GM12878 (cell line): ENCODE measurements at regions not wholly inside any gene's neighbourhood (a gene's known extent, or its start where the extent isn't known, plus 50 kb on each side); places are given as distances from the start of the nearest gene placed in this dataset.

Experiments used
- ATAC-seq: fragments of 200-7000 bp; cut with Tn5 transposase; 3 replicates; pipeline ENCODE4 v1.9.1; 2020; ENCODE audit warnings: mild to moderate bottlenecking, moderate library complexity
- BruUV-seq: library from RNA; stranded (reverse); fragments of 400-500 nt; replicated peaks from 2 replicates; lab custom pipeline; 2021; lab: Mats Ljungman, UMichigan
- CTCF ChIA-PET: fragments of 300-600 bp; sonication (Branson Sonifier 250); formaldehyde crosslinking; extraction: SDS; loops from one replicate; lab custom pipeline; 2021; ENCODE audit warnings: inconsistent platforms; lab: Yijun Ruan, JAX
- POLR2A ChIA-PET: fragments of 350-600 bp; formaldehyde crosslinking; extraction: SDS; loops from one replicate; lab custom pipeline; 2021; ENCODE audit warnings: inconsistent platforms; lab: Charles Lee
- RAD21 ChIA-PET: fragments of 300-600 bp; sonication (Branson Sonifier 250); formaldehyde crosslinking; loops from one replicate; lab custom pipeline; 2023; ENCODE audit warnings: antibody characterized with exemption; ENCODE audit not compliant: unreplicated experiment; lab: Charles Lee
- SMC1A ChIA-PET: fragments of 300-600 bp; sonication (Branson Sonifier 250); formaldehyde crosslinking; loops from one replicate; lab custom pipeline; 2023; ENCODE audit not compliant: unreplicated experiment, uncharacterized antibody; lab: Charles Lee
- DNase-seq: peaks from one replicate; pipeline ENCODE4 v3.0.0-alpha.2; 2011; ENCODE audit warnings: low read depth, low spot score
- FAIRE-seq: peaks from 3 replicates; lab custom pipeline; 2011; peaks lifted over from hg19 to GRCh38; lab: Jason Lieb, UNC
- H2AFZ ChIP-seq: 2 replicates; pipeline ENCODE4 v1.6.0; 2011; ENCODE audit warnings: low read depth, low read length, control low read depth; ENCODE audit not compliant: control insufficient read depth
- H3K27ac ChIP-seq: 2 replicates; pipeline ENCODE4 v1.5.1; 2011; ENCODE audit warnings: control low read depth; ENCODE audit not compliant: control insufficient read depth, insufficient read depth
- H3K27me3 ChIP-seq, 2 experiments: replicated peaks in 1 of 2; 2 replicates each; pipeline versions ENCODE4 v1.6.0 to v1.6.1; 2011; ENCODE audit warnings: low read length in 1 of 2; ENCODE audit not compliant: control insufficient read depth in 2 of 2, insufficient read depth in 2 of 2
- H3K36me3 ChIP-seq, 2 experiments: 2 replicates each; pipeline ENCODE4 v1.5.1; 2011; ENCODE audit warnings: low read length in 1 of 2; ENCODE audit not compliant: control insufficient read depth in 2 of 2, insufficient read depth in 2 of 2
- H3K4me1 ChIP-seq: 2 replicates; pipeline ENCODE4 v1.6.1; 2011; ENCODE audit warnings: mild to moderate bottlenecking, low read length, moderate library complexity, mixed read lengths; ENCODE audit not compliant: control insufficient read depth, insufficient read depth
- H3K4me2 ChIP-seq: 2 replicates; pipeline ENCODE4 v1.6.0; 2011; ENCODE audit warnings: control low read depth; ENCODE audit not compliant: control insufficient read depth, insufficient read depth
- H3K4me3 ChIP-seq: fragments of 200-600 bp; sonication (generic); 2 replicates; pipeline ENCODE4 v1.5.1; 2016
- H3K79me2 ChIP-seq: 2 replicates; pipeline ENCODE4 v1.6.0; 2011; ENCODE audit warnings: low read length; ENCODE audit not compliant: control insufficient read depth, insufficient read depth
- H3K9ac ChIP-seq: 2 replicates; pipeline ENCODE4 v1.8.0; 2011; ENCODE audit warnings: low read length, control low read depth, mixed read lengths; ENCODE audit not compliant: control insufficient read depth, insufficient read depth
- H3K9me3 ChIP-seq: replicated peaks from 3 replicates; pipeline ENCODE4 v1.5.1; 2011; ENCODE audit warnings: mild to moderate bottlenecking, low read length; ENCODE audit not compliant: control insufficient read depth, insufficient read depth
- H4K20me1 ChIP-seq: 2 replicates; pipeline ENCODE4 v1.6.0; 2011; ENCODE audit not compliant: control insufficient read depth, insufficient read depth
- BACH1 ChIP-seq: fragments of 450-650 bp; IDR thresholded peaks from 2 replicates; pipeline ENCODE4 v1.6.1; 2017; ENCODE audit warnings: mild to moderate bottlenecking, borderline replicate concordance
- CHD1 ChIP-seq: IDR thresholded peaks from 2 replicates; pipeline ENCODE4 v1.6.1; 2012; ENCODE audit warnings: low read depth, low read length, improper control_type of control experiment
- E4F1 ChIP-seq: fragments of 450-650 bp; IDR thresholded peaks from 2 replicates; pipeline ENCODE4 v1.6.1; 2018; ENCODE audit warnings: borderline replicate concordance, mild to moderate bottlenecking; ENCODE audit not compliant: partially characterized antibody
- ETV6 ChIP-seq, 2 experiments: fragments of 450-650 bp in 1 of 2; IDR thresholded peaks in 1 of 2; conservative IDR thresholded peaks in 1 of 2; 2 replicates each; pipeline ENCODE4 v1.6.1; 2014; ENCODE audit warnings: antibody characterized with exemption in 1 of 2, borderline replicate concordance in 1 of 2, low read depth in 1 of 2, mild to moderate bottlenecking in 1 of 2, moderate library complexity in 1 of 2
- NBN ChIP-seq: fragments of 450-650 bp; IDR thresholded peaks from 2 replicates; pipeline ENCODE4 v1.6.1; 2016
- YBX1 ChIP-seq: fragments of 450-650 bp; IDR thresholded peaks from 2 replicates; pipeline ENCODE4 v1.6.1; 2016; ENCODE audit warnings: antibody characterized with exemption
- WGBS: methylation state at CpG from one replicate; pipeline ENCODE4 v1.1.6; 2016; ENCODE audit warnings: low lambda C conversion rate; ENCODE audit not compliant: insufficient replicate concordance, insufficient coverage; ENCODE audit errors: missing lambda C conversion rate; 5-methylcytosine and 5-hydroxymethylcytosine counted together
- in situ Hi-C: fragments of 300-500 bp; cut with MboI; formaldehyde crosslinking; loops from 9 replicates; pipeline ENCODE4 v1.14.3; 2018; ENCODE audit warnings: mixed read lengths
- intact Hi-C: fragments of 100-400 bp; cut with micrococcal nuclease; formaldehyde crosslinking; loops from one replicate; pipeline ENCODE4 v1.14.2; 2022; ENCODE audit not compliant: unreplicated experiment

GRCh38 chr4:36556984-36557383 lies 275.6 kb downstream of the DTHD1 start:
- RAD21 ChIA-PET: no interaction called here
- H3K4me1 ChIP-seq: no peaks in the 10 kb centered on the region; the same call in 1 of the 2 replicates
- in situ Hi-C loops: no loop called here
- H3K27me3 ChIP-seq: no peaks in the 10 kb centered on the region
- TF ChIP-seq E4F1: no peak
- no peak for TF ChIP-seq YBX1
- TF ChIP-seq NBN: no peak
- no peak for TF ChIP-seq CHD1
- TF ChIP-seq, all 136 proteins: peak for 0
- Histone ChIP-seq H3K4me2 (no peak overlapping the region), H2AFZ (no peak overlapping the region), H3K4me3 (no peak overlapping the region), H3K36me3 (no peaks in the 10 kb centered on the region), H3K79me2 (no peaks in the 10 kb centered on the region), H4K20me1 (no peaks in the 10 kb centered on the region), H3K27ac (no peak overlapping the region), H3K9ac (no peak overlapping the region), H3K9me3 (no peaks in the 10 kb centered on the region; the same call in 2 of the 3 replicates)
- no peak for DNase-seq
- intact Hi-C loops: loop anchor here (10.0 kb wide), 1 partner anchor 838 kb away; no protein-coding TSS in a partner anchor
- ChIA-PET CTCF (no interaction called here), POLR2A (no interaction called here), SMC1A (interaction anchor here (1.0 kb wide), 1 partner anchor 46 kb away, joined by 3 read pairs; no protein-coding TSS in a partner anchor)
- no TSS peak for BruUV-seq
- no peak for FAIRE-seq
- no peak for ATAC-seq

DNA sequence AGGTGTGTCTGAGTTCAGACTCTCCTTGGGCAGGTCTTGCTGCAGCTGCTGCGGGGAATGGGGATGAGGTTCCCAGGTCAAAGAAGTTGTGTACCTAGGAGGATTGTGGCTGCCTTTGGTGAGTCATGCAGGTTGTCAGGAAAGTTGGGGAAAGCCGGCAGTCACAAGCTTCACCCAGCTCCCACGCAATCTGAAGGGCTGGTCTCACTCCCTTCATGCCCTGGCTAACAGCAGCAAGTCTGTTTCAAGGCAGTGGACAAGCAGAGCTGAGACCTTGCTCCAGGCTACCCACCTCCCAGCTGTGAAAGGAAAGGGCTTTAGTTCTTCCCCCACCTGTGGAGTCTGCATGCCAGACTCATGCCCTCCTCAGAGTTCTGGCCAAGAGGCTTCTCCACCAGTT lies 287.2 kb downstream of the DTHD1 start:
- ChIA-PET SMC1A (interaction anchor here (1.5 to 3.1 kb wide), 2 partner anchors 9 to 18 kb away, joined by 3 to 21 read pairs; no protein-coding TSS in a partner anchor), RAD21 (interaction anchor here (0.9 to 1.8 kb wide), 2 partner anchors 17 to 21 kb away, joined by 3 read pairs; no protein-coding TSS in a partner anchor), POLR2A (no interaction called here), CTCF (interaction anchor here (1.6 kb wide), 1 partner anchor 17 kb away, joined by 4 read pairs; no protein-coding TSS in a partner anchor)
- Histone ChIP-seq H2AFZ (no peak overlapping the region; the same call in 1 of the 2 replicates), H3K4me3 (no peak overlapping the region), H3K9ac (no peak overlapping the region), H3K36me3 (no peaks in the 10 kb centered on the region), H3K4me2 (no peak overlapping the region), H4K20me1 (no peaks in the 10 kb centered on the region), H3K27me3 (no peaks in the 10 kb centered on the region), H3K27ac (no peak overlapping the region), H3K4me1 (no peaks in the 10 kb centered on the region), H3K9me3 (peaks cover 1% of the 10 kb centered on the region; the same call in 2 of the 3 replicates), H3K79me2 (no peaks in the 10 kb centered on the region)
- WGBS: 33% methylated on average over 3 of the region's 3 CpGs
- ATAC-seq: no peak
- no TSS peak for BruUV-seq
- in situ Hi-C loops: no loop called here
- no peak for FAIRE-seq
- no peak for TF ChIP-seq BACH1
- no peak for TF ChIP-seq ETV6 (conservative IDR thresholded peaks at IDR 0.05 in 1 of 2, IDR thresholded peaks at IDR 0.05 in 1 of 2; ENCODE audit: borderline replicate concordance in 1 of 2, low read depth in 1 of 2)
- intact Hi-C loops: loop anchor here (2.0 kb wide), 1 partner anchor 16 kb away; no protein-coding TSS in a partner anchor
- DNase-seq: no peak
